Endothelial cell of umbilical vein (primary cell): ENCODE measurements at regions not wholly inside any gene's neighbourhood (a gene's known extent, or its start where the extent isn't known, plus 50 kb on each side); places are given as distances from the start of the nearest gene placed in this dataset.

Experiments used
- CTCF ChIP-seq, 2 donors: IDR thresholded peaks; 1 replicate in 1 of 2; 2 replicates in 1 of 2; pipeline ENCODE4 v1.5.1; 2011; ENCODE audit warnings: low read length in 2 of 2, mild to moderate bottlenecking in 2 of 2, moderate library complexity in 2 of 2, control low read depth in 1 of 2, inconsistent platforms in 1 of 2, low read depth in 1 of 2; ENCODE audit not compliant: insufficient read depth in 1 of 2; ENCODE audit errors: extremely low read depth in 1 of 2
- EZH2 ChIP-seq: IDR thresholded peaks from 2 replicates; pipeline ENCODE4 v1.6.1; 2012; ENCODE audit warnings: borderline replicate concordance, low read depth, mild to moderate bottlenecking, moderate library complexity, low read length, inconsistent platforms; ENCODE audit not compliant: severe bottlenecking
- FOS ChIP-seq: IDR thresholded peaks from 2 replicates; pipeline ENCODE4 v1.6.1; 2011; ENCODE audit warnings: mild to moderate bottlenecking, low read length, moderate library complexity, borderline replicate concordance; ENCODE audit not compliant: insufficient read depth
- GATA2 ChIP-seq: IDR thresholded peaks from 2 replicates; pipeline ENCODE4 v1.7.0; 2011; ENCODE audit warnings: low read depth, mild to moderate bottlenecking, moderate library complexity, mixed read lengths, low read length; ENCODE audit not compliant: insufficient read length, insufficient read depth
- JUN ChIP-seq: IDR thresholded peaks from 2 replicates; pipeline ENCODE4 v1.6.1; 2011; ENCODE audit warnings: borderline replicate concordance, low read depth; ENCODE audit not compliant: insufficient read length, insufficient read depth
- MYC ChIP-seq: IDR thresholded peaks from one replicate; pipeline ENCODE4 v1.6.1; 2011; ENCODE audit warnings: mild to moderate bottlenecking, low read depth, low read length
- POLR2A ChIP-seq: IDR thresholded peaks from 2 replicates; pipeline ENCODE4 v1.6.1; 2012; ENCODE audit warnings: low read depth, mild to moderate bottlenecking, control low read depth, low read length
- POLR2AphosphoS5 ChIP-seq: IDR thresholded peaks from 2 replicates; pipeline ENCODE4 v1.6.1; 2012; ENCODE audit warnings: low read depth, mild to moderate bottlenecking, control low read depth, low read length, moderate library complexity; ENCODE audit not compliant: insufficient read depth
- TF ChIP-seq, protein P1 (sequence below): IDR thresholded peaks from 2 replicates; pipeline ENCODE4 v1.6.1; 2011; ENCODE audit not compliant: insufficient read depth, insufficient read length

DNA sequence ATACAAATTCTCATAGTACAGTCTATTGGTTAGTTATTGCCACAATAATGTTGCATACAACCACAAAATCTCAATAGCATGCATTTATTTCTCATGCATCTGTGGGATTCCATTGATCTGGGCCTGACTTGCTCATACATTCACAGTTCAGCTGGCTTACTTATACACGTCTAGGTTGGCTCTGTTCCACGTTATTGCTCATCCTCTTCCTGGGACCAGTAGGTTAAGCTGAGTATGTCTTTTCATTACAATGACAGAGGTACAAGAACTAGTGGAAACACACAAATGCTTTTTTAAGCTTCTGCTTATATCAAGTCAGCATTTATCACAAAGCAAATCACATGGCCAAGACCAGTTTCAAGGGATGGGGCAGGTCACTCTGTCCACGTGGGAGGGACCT lies 485.3 kb upstream of the BTBD3 start:
- TF ChIP-seq CTCF (IDR thresholded peaks at IDR 0.05; ENCODE audit: extremely low read depth in 1 of 2, insufficient read depth in 1 of 2, low read depth in 1 of 2, low read length in 2 of 2) (no peak), POLR2AphosphoS5 (no peak), POLR2A (no peak), GATA2 (no peak), EZH2 (no peak), MYC (no peak), JUN (no peak), FOS (no peak)
- TF ChIP-seq, protein P1, sequence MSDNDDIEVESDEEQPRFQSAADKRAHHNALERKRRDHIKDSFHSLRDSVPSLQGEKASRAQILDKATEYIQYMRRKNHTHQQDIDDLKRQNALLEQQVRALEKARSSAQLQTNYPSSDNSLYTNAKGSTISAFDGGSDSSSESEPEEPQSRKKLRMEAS: no peak
